IPS DF 4.7 (cell line): ENCODE measurements at regions not wholly inside any gene's neighbourhood (a gene's known extent, or its start where the extent isn't known, plus 50 kb on each side); places are given as distances from the start of the nearest gene placed in this dataset.

Experiments used
- DNase-seq: peaks from one replicate; pipeline ENCODE4 v3.0.0-alpha.2; 2013; ENCODE audit warnings: low spot score; ENCODE audit errors: extremely low read depth

DNA sequence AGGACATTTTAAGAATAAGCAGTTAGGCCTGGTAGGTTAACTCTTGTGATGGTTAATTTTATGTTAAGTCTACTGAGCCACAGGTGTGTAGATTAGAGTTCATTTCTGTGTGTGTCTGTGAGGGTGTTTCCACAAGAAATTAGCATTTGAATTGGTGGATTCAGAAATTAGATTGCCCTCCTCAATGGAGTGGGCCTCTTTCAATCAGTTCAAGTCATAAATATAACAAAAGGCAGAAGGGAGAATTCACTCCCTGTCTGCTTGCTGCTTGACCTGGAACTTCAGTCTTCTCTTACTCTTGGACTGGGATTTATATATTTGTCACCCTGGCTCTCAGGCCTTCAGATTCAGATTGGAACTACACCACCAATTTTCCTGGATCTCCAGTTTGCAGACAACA, 55.3 kb upstream of the POM121L12 start:
- no peak for DNase-seq

DNA sequence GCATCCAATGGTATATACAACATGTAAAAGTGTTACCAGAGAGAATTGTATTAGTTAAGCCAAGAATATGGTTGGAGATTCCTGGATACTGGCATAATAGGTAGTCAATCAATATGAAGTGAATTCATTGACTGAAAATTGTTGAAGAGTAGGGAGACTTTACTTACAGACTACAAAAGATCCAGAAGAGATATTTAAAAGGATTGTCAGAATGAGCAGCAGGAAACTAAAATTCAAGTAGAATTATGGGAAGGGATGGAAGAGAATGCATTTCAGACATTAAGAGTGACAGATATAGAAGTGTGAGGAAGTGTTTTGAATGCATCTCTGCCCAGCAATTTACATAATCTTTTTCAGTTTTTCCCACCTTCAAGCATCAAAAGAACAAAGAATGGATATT, 62.3 kb upstream of the POM121L12 start:
- no peak for DNase-seq

- no peak for DNase-seq
Observed at GRCh38 chr7:52962402-52963076, 72.9 kb upstream of the POM121L12 start.

DNA sequence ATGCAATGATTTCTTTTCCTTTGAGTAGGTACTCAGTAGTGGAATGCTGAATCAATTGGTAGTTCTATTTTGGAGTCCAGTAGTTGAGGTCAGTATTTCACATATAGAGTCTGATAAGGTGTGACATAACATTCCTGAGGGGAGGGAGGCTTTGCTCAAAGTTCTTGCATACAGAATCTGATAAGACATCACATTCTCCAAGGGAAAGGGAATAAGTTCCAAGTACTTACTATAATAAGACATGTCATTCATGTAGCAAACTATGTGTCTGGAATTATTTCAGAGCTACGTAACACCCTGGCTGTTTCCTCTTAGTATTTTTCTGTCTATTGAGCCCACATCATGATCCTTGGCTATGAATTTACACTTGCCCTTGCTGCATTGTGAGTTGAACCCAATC, 74.3 kb upstream of the POM121L12 start:
- DNase-seq = no peak

GRCh38 chr7:52959878-52960660, 75.4 kb upstream of the POM121L12 start:
- no peak for DNase-seq

GRCh38 chr7:52959336-52959735, 76.1 kb upstream of the POM121L12 start:
- DNase-seq = no peak

- DNase-seq = no peak
Observed at GRCh38 chr7:52958621-52959140, 76.8 kb upstream of the POM121L12 start.

GRCh38 chr7:52956379-52956915, 79.0 kb upstream of the POM121L12 start:
- no peak for DNase-seq

DNA sequence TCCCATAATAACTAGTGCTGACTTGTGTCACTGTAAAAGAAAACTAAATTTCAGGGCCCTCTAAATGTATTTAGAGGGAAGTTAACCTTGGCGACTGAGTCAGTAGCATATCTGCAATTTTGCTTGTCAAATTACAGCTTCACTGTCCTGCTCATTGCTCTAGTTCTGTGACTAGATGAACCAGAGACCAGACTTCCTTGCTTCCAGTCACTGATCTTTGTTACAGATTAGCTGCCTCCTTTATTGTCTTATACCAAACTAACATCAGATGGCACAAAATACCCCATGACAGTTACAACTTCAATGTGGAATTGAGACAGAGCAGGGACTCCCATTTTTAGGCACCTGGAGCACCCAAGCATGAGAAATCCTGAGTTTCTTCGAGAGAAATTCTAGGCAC, 79.9 kb upstream of the POM121L12 start:
- DNase-seq = no peak

DNA sequence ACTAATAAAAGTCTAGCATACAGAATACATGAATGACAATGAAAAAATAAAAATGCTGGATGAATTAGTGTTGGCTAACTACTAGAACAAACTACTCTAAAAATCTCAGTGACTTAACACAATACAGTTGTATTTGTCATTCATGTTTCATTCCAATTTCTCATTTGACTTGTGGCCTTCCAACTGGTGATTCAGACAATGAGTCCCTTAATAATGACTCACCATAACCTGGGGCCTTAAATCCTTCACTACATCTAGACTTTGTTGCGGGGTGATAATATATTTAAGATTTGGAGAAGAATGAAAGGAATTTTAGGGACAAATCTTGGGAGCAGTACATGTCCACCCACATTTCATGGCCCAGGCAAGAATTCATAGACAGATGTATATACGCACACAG, 90.5 kb upstream of the POM121L12 start:
- no peak for DNase-seq

GRCh38 chr7:52940481-52940880, 95.0 kb upstream of the POM121L12 start:
- DNase-seq = no peak

- no peak for DNase-seq
Observed at GRCh38 chr7:52938455-52939133, 96.8 kb upstream of the POM121L12 start.

- no peak for DNase-seq
Observed at GRCh38 chr7:52936750-52937149, 98.7 kb upstream of the POM121L12 start.

GRCh38 chr7:52928591-52928990, 106.8 kb upstream of the POM121L12 start:
- no peak for DNase-seq

GRCh38 chr7:52925332-52925731, 110.1 kb upstream of the POM121L12 start:
- no peak for DNase-seq

GRCh38 chr7:52920977-52921376, 114.5 kb upstream of the POM121L12 start:
- DNase-seq = no peak

DNA sequence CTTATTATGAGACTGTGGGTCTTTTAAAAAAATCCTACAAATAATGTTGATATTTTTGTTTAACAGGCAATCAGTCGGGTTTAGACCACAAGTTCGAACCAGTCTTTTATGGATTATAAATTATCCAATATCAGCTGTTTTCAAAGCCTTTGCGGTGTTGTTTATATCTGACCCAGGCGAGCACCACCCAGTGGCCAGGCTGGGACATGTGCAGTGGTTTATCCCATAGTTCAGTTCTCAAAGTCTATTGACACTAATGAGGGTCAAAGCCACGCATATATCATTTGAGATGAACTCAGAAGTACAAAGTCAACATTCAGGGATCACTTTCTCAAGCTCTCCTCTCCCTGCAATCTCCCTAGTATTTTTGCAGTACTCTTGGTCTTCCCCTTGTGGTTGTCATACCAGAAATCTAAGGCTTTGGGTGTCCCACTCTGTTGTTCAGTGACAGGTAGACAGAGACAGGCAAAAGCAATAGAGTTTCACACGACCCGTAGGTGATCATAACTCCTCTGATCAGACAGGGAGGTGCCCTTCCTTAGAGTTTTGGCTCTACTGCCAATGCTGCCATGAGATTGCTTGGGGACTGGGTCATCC, 117.4 kb upstream of the POM121L12 start:
- no peak for DNase-seq

DNA sequence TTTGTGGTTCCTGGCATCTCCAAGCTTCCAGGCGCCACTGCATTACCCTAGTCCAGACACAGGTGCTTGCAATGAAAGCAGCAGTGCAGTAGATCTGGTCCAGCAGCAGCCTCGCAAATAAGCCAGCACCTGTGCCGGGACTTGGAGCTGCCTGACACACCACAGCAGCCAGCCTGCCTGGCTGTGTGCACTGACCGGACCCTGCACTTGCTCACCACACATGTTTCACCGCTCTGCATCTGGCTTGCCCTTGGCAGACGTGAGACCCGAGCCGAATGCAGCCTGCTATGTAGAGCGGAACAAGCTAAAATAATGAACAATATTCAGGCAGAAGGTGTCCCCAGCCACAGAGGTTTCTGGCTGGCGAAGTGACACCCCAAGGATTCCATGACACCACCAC, 123.6 kb upstream of the POM121L12 start:
- DNase-seq = no peak

DNA sequence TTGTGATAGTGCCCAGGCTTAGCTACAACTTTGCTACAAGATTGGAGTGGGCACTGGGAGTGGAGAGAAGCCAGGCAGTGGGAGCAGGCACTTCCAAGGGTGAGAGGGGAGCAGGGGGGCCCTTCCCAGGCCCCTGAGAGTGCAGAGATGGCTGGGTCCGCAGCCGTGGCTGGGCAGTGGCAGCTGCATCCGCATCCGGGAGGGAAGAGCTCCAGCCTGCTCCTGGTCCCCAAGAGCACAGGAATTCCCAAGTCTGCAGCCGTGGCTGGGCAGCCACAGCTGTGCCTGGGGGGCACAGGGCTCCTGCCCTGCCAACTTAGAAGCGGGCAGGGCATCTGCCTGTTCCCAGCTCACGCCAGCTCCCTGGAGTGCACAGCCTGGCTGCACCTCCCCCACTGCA, 124.1 kb upstream of the POM121L12 start:
- DNase-seq = no peak

- DNase-seq = no peak
Observed at GRCh38 chr7:52909935-52910334, 125.5 kb upstream of the POM121L12 start.

- no peak for DNase-seq
Observed at GRCh38 chr7:52909131-52909530, 126.3 kb upstream of the POM121L12 start.

- no peak for DNase-seq
Observed at GRCh38 chr7:52897713-52898112, 137.7 kb upstream of the POM121L12 start.
